ENCODE measurements at regions not wholly inside any gene's neighbourhood (a gene's known extent, or its start where the extent isn't known, plus 50 kb on each side); places are given as distances from the start of the nearest gene placed in this dataset.

DNA sequence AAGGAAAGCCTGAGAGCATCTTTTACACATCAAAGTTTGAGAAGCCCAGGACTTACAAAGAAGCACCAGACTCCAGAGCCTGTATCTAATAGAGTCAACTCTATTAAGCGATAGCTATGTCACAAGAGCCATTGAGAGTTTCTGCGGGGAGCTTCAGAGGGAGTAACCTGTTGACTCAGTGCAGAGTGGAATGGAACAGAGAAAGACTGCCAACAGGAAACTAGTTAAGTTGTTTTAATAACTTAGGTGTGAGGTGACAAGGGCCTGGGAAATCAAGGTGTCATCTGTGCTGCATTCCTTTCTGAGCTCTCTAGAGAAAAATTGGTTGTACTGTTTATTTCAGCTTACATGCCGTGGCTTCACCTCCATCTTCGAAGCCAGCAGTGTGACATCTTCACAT lies 513.8 kb upstream of the POU3F3 start:
- TF ChIP-seq GLIS3 (CRISPR knock-in tag; IDR thresholded peaks at IDR 0.05) (no peak), ZFP30 (CRISPR knock-in tag; IDR thresholded peaks at IDR 0.05) (no peak), TSHZ2 (CRISPR knock-in tag; IDR thresholded peaks at IDR 0.05) (no peak), ZC3H10 (CRISPR knock-in tag; IDR thresholded peaks at IDR 0.05) (no peak), POU6F1 (CRISPR knock-in tag; IDR thresholded peaks at IDR 0.05; ENCODE audit: borderline replicate concordance, low read depth) (no peak), SNAI2 (CRISPR knock-in tag; IDR thresholded peaks at IDR 0.05) (no peak), RARB (CRISPR knock-in tag; IDR thresholded peaks at IDR 0.05) (no peak), ZNF565 (CRISPR knock-in tag; conservative IDR thresholded peaks at IDR 0.05; ENCODE audit: low read depth) (no peak), ZNF70 (CRISPR knock-in tag; IDR thresholded peaks at IDR 0.05) (no peak)
- TF ChIP-seq, protein P1, sequence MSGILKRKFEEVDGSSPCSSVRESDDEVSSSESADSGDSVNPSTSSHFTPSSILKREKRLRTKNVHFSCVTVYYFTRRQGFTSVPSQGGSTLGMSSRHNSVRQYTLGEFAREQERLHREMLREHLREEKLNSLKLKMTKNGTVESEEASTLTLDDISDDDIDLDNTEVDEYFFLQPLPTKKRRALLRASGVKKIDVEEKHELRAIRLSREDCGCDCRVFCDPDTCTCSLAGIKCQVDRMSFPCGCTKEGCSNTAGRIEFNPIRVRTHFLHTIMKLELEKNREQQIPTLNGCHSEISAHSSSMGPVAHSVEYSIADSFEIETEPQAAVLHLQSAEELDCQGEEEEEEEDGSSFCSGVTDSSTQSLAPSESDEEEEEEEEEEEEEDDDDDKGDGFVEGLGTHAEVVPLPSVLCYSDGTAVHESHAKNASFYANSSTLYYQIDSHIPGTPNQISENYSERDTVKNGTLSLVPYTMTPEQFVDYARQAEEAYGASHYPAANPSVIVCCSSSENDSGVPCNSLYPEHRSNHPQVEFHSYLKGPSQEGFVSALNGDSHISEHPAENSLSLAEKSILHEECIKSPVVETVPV (CRISPR knock-in tag; IDR thresholded peaks at IDR 0.05): no peak
- TF ChIP-seq, protein P2, sequence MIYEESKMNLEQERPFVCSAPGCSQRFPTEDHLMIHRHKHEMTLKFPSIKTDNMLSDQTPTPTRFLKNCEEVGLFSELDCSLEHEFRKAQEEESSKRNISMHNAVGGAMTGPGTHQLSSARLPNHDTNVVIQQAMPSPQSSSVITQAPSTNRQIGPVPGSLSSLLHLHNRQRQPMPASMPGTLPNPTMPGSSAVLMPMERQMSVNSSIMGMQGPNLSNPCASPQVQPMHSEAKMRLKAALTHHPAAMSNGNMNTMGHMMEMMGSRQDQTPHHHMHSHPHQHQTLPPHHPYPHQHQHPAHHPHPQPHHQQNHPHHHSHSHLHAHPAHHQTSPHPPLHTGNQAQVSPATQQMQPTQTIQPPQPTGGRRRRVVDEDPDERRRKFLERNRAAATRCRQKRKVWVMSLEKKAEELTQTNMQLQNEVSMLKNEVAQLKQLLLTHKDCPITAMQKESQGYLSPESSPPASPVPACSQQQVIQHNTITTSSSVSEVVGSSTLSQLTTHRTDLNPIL (CRISPR knock-in tag; IDR thresholded peaks at IDR 0.05; ENCODE audit: low read depth): no peak

Measured in SK-N-SH treated with all-trans-retinoic acid at 6 μM for 48 hours (cell line).